ENCODE measurements at regions not wholly inside any gene's neighbourhood (a gene's known extent, or its start where the extent isn't known, plus 50 kb on each side); places are given as distances from the start of the nearest gene placed in this dataset.
A peak's percentile ranks its signal among the peaks of the same experiment; 100 is the strongest.

- Histone ChIP-seq H3K4me1 (ENCODE audit: control insufficient read depth in 2 of 3, insufficient read depth in 2 of 3, low read depth in 1 of 3, low read length in 3 of 3) (no peaks in the 10 kb centered on the region), H3K9me3 (ENCODE audit: control insufficient read depth in 2 of 3, insufficient read depth in 1 of 3, low read length in 3 of 3) (no peaks in the 10 kb centered on the region), H3K9ac (ENCODE audit: low read length in 3 of 3) (no peak overlapping the region), H3K27me3 (ENCODE audit: control insufficient read depth, insufficient read depth, low read length) (no peaks in the 10 kb centered on the region), H3K4me3 (ENCODE audit: low read length in 3 of 3) (no peak overlapping the region), H3K36me3 (ENCODE audit: control insufficient read depth in 2 of 3, insufficient read depth in 3 of 3, low read length in 3 of 3) (no peaks in the 10 kb centered on the region), H3K27ac (ENCODE audit: low read depth in 2 of 2, low read length in 2 of 2) (no peak overlapping the region)
- FAIRE-seq, result no peak
- DNase-seq, result peak in 1 of 5 donors; percentile 20
- intact Hi-C loops (cut with DNase I), result no loop called here
- no peak for TF ChIP-seq CTCF (IDR thresholded peaks at IDR 0.05; ENCODE audit: borderline replicate concordance, extremely low read depth, insufficient read depth)
Observed at GRCh38 chr2:220891405-220891804, 680.7 kb downstream of the EPHA4 start.

DNA sequence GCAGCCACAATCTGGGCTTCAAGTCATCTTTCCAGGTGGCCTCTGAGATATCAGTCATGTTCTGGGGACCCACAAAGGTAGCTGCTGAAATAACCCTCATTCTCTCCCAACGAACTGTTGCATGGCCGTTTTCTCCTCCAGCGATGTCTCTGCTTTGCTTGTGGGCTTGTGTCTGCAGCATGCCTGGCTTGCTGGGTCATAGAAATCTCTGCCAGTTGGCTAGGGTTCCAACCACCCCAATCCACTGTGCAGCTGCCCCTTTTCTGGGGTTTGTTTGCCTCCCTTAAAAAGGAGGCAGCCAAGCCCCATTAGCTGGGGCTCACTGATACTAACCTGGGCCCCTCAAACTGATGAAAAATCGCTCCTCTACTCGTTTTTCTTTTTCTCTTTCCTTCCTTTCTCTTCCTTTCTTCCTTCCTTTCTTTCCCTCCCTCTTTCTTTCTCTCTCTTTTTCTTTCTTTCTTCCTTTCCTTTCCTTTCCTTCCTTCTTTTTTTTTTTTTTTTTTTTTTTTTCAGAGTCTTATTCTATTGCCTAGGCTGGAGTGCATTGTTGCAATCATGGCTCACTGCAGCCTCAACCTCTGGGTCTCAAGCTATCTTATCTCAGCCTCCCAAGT, 680.0 kb downstream of the EPHA4 start:
- Histone ChIP-seq H3K27me3 (ENCODE audit: control insufficient read depth, insufficient read depth, low read length) (no peaks in the 10 kb centered on the region), H3K27ac (ENCODE audit: low read depth in 2 of 2, low read length in 2 of 2) (no peak overlapping the region), H3K36me3 (ENCODE audit: control insufficient read depth in 2 of 3, insufficient read depth in 3 of 3, low read length in 3 of 3) (no peaks in the 10 kb centered on the region), H3K9ac (ENCODE audit: low read length in 3 of 3) (no peak overlapping the region), H3K9me3 (ENCODE audit: control insufficient read depth in 2 of 3, insufficient read depth in 1 of 3, low read length in 3 of 3) (no peaks in the 10 kb centered on the region), H3K4me1 (ENCODE audit: control insufficient read depth in 2 of 3, insufficient read depth in 2 of 3, low read depth in 1 of 3, low read length in 3 of 3) (no peaks in the 10 kb centered on the region), H3K4me3 (ENCODE audit: low read length in 3 of 3) (no peak overlapping the region)
- FAIRE-seq (no peak), DNase-seq (no peak)
- TF ChIP-seq CTCF (IDR thresholded peaks at IDR 0.05; ENCODE audit: borderline replicate concordance, extremely low read depth, insufficient read depth), result no peak
- intact Hi-C loops (cut with DNase I), result no loop called here

GRCh38 chr2:220893411-220893810, 678.7 kb downstream of the EPHA4 start:
- Histone ChIP-seq H3K4me3 (ENCODE audit: low read length in 3 of 3) (no peak overlapping the region), H3K9me3 (ENCODE audit: control insufficient read depth in 2 of 3, insufficient read depth in 1 of 3, low read length in 3 of 3) (no peaks in the 10 kb centered on the region), H3K4me1 (ENCODE audit: control insufficient read depth in 2 of 3, insufficient read depth in 2 of 3, low read depth in 1 of 3, low read length in 3 of 3) (no peaks in the 10 kb centered on the region), H3K27ac (ENCODE audit: low read depth in 2 of 2, low read length in 2 of 2) (no peak overlapping the region), H3K27me3 (ENCODE audit: control insufficient read depth, insufficient read depth, low read length) (no peaks in the 10 kb centered on the region), H3K9ac (ENCODE audit: low read length in 3 of 3) (no peak overlapping the region), H3K36me3 (ENCODE audit: control insufficient read depth in 2 of 3, insufficient read depth in 3 of 3, low read length in 3 of 3) (no peaks in the 10 kb centered on the region)
- TF ChIP-seq CTCF (IDR thresholded peaks at IDR 0.05; ENCODE audit: borderline replicate concordance, extremely low read depth, insufficient read depth), result no peak
- FAIRE-seq, result no peak
- intact Hi-C loops (cut with DNase I), result no loop called here
- DNase-seq, result peak in 1 of 5 donors; percentile 49

GRCh38 chr2:220894069-220894468, 678.0 kb downstream of the EPHA4 start:
- Histone ChIP-seq H3K36me3 (ENCODE audit: control insufficient read depth in 2 of 3, insufficient read depth in 3 of 3, low read length in 3 of 3) (no peaks in the 10 kb centered on the region), H3K4me1 (ENCODE audit: control insufficient read depth in 2 of 3, insufficient read depth in 2 of 3, low read depth in 1 of 3, low read length in 3 of 3) (no peaks in the 10 kb centered on the region), H3K27ac (ENCODE audit: low read depth in 2 of 2, low read length in 2 of 2) (no peak overlapping the region), H3K9me3 (ENCODE audit: control insufficient read depth in 2 of 3, insufficient read depth in 1 of 3, low read length in 3 of 3) (no peaks in the 10 kb centered on the region), H3K27me3 (ENCODE audit: control insufficient read depth, insufficient read depth, low read length) (no peaks in the 10 kb centered on the region), H3K9ac (ENCODE audit: low read length in 3 of 3) (no peak overlapping the region), H3K4me3 (ENCODE audit: low read length in 3 of 3) (no peak overlapping the region)
- no peak for TF ChIP-seq CTCF (IDR thresholded peaks at IDR 0.05; ENCODE audit: borderline replicate concordance, extremely low read depth, insufficient read depth)
- FAIRE-seq (no peak), DNase-seq (peak in 2 of 5 donors; percentile 40 to 54)
- intact Hi-C loops (cut with DNase I), result no loop called here

Measured in kidney (tissue), 13 donors.